ENCODE measurements at regions not wholly inside any gene's neighbourhood (a gene's known extent, or its start where the extent isn't known, plus 50 kb on each side); places are given as distances from the start of the nearest gene placed in this dataset.

GRCh38 chr5:107295914-107296313 is 374.8 kb downstream of the EFNA5 start:
- DNase-seq (ENCODE audit: extremely low read depth in 1 of 11, low read depth in 9 of 11, low spot score in 4 of 11), result no peak

GRCh38 chr5:107294669-107295068 is 376.1 kb downstream of the EFNA5 start:
- no peak for DNase-seq (ENCODE audit: extremely low read depth in 1 of 11, low read depth in 9 of 11, low spot score in 4 of 11)

GRCh38 chr5:107294211-107294550 is 376.6 kb downstream of the EFNA5 start:
- DNase-seq (ENCODE audit: extremely low read depth in 1 of 11, low read depth in 9 of 11, low spot score in 4 of 11), result no peak

GRCh38 chr5:107293541-107294210 is 377.1 kb downstream of the EFNA5 start:
- DNase-seq (ENCODE audit: extremely low read depth in 1 of 11, low read depth in 9 of 11, low spot score in 4 of 11), result no peak

- DNase-seq (ENCODE audit: extremely low read depth in 1 of 11, low read depth in 9 of 11, low spot score in 4 of 11), result no peak
Measured at GRCh38 chr5:107291866-107292265, 378.9 kb downstream of the EFNA5 start.

- DNase-seq (ENCODE audit: extremely low read depth in 1 of 11, low read depth in 9 of 11, low spot score in 4 of 11), result no peak
Measured at GRCh38 chr5:107290780-107291398, 379.8 kb downstream of the EFNA5 start.

- DNase-seq (ENCODE audit: extremely low read depth in 1 of 11, low read depth in 9 of 11, low spot score in 4 of 11), result no peak
Measured at GRCh38 chr5:107289030-107289714, 381.6 kb downstream of the EFNA5 start.

- DNase-seq (ENCODE audit: extremely low read depth in 1 of 11, low read depth in 9 of 11, low spot score in 4 of 11), result no peak
Measured at GRCh38 chr5:107286447-107287098, 384.2 kb downstream of the EFNA5 start.

GRCh38 chr5:107285772-107286171 is 385.0 kb downstream of the EFNA5 start:
- no peak for DNase-seq (ENCODE audit: extremely low read depth in 1 of 11, low read depth in 9 of 11, low spot score in 4 of 11)

GRCh38 chr5:107284822-107285525 is 385.8 kb downstream of the EFNA5 start:
- DNase-seq (ENCODE audit: extremely low read depth in 1 of 11, low read depth in 9 of 11, low spot score in 4 of 11), result no peak

GRCh38 chr5:107282061-107282460 is 388.7 kb downstream of the EFNA5 start:
- DNase-seq (ENCODE audit: extremely low read depth in 1 of 11, low read depth in 9 of 11, low spot score in 4 of 11), result no peak

- no peak for DNase-seq (ENCODE audit: extremely low read depth in 1 of 11, low read depth in 9 of 11, low spot score in 4 of 11)
Measured at GRCh38 chr5:107278774-107279173, 392.0 kb downstream of the EFNA5 start.

GRCh38 chr5:107277485-107278125 is 393.1 kb downstream of the EFNA5 start:
- DNase-seq (ENCODE audit: extremely low read depth in 1 of 11, low read depth in 9 of 11, low spot score in 4 of 11), result no peak

GRCh38 chr5:107275333-107275732 is 395.4 kb downstream of the EFNA5 start:
- DNase-seq (ENCODE audit: extremely low read depth in 1 of 11, low read depth in 9 of 11, low spot score in 4 of 11), result no peak

GRCh38 chr5:107274571-107274970 is 396.2 kb downstream of the EFNA5 start:
- DNase-seq (ENCODE audit: extremely low read depth in 1 of 11, low read depth in 9 of 11, low spot score in 4 of 11), result no peak

- no peak for DNase-seq (ENCODE audit: extremely low read depth in 1 of 11, low read depth in 9 of 11, low spot score in 4 of 11)
Measured at GRCh38 chr5:107272954-107273353, 397.8 kb downstream of the EFNA5 start.

GRCh38 chr5:107272509-107272908 is 398.2 kb downstream of the EFNA5 start:
- DNase-seq (ENCODE audit: extremely low read depth in 1 of 11, low read depth in 9 of 11, low spot score in 4 of 11), result no peak

GRCh38 chr5:107271682-107272350 is 398.9 kb downstream of the EFNA5 start:
- DNase-seq (ENCODE audit: extremely low read depth in 1 of 11, low read depth in 9 of 11, low spot score in 4 of 11), result no peak

GRCh38 chr5:107270561-107270960 is 400.2 kb downstream of the EFNA5 start:
- no peak for DNase-seq (ENCODE audit: extremely low read depth in 1 of 11, low read depth in 9 of 11, low spot score in 4 of 11)
